ENCODE measurements at regions not wholly inside any gene's neighbourhood (a gene's known extent, or its start where the extent isn't known, plus 50 kb on each side); places are given as distances from the start of the nearest gene placed in this dataset.

DNA sequence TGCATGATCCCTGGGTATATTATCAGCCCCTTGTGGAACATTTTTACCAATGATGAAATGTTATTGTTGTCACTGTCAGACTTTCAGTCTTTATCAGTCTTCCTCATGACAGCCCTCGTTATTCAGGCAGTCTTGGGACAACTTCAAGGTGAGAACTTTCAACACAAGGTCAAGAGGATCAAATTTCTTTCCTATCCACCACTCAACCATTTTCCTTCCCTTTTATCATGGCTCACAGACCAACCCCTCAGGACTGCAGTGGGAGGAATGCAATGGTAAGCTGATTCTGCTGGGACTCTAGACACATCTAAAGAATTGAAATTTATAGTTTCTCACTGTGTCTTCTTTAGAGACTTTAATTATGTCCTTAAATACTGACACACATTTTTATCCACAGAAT is 107.0 kb upstream of the LSAMP start:
- ChIA-PET POLR2A (no interaction called here), CTCF (interaction anchor here (1.3 to 1.5 kb wide), 2 partner anchors 11 to 12 kb away, joined by 3 read pairs; no protein-coding TSS in a partner anchor)
- WGBS (ENCODE audit: low lambda C conversion rate): 23% methylated on average over 1 of the region's 1 CpG

More for the DNA sequence above, 107.0 kb upstream of the LSAMP start:
- Histone ChIP-seq H3K4me2 (no peak overlapping the region), H2AFZ (ENCODE audit: low read depth) (no peak overlapping the region), H3K4me3 (ENCODE audit: low read depth in 2 of 2, low read length in 1 of 2) (no peak overlapping the region), H3K36me3 (replicated peaks in 1 of 2; ENCODE audit: control insufficient read depth in 1 of 2, insufficient read depth in 2 of 2, low read length in 1 of 2) (no peaks in the 10 kb centered on the region), H3K79me2 (ENCODE audit: insufficient read depth) (no peaks in the 10 kb centered on the region), H3K4me1 (ENCODE audit: control insufficient read depth in 1 of 2, insufficient read depth in 2 of 2, low read depth in 1 of 2, low read length in 1 of 2) (no peaks in the 10 kb centered on the region), H3F3A (replicated peaks; ENCODE audit: insufficient read depth) (no peaks in the 10 kb centered on the region), H4K20me1 (ENCODE audit: insufficient read depth) (no peaks in the 10 kb centered on the region), H3K9ac (no peak overlapping the region), H3K27me3 (ENCODE audit: insufficient read depth) (no peaks in the 10 kb centered on the region), H3K9me3 (no peaks in the 10 kb centered on the region), H3K9me2 (no peaks in the 10 kb centered on the region), H3K27ac (ENCODE audit: low read depth in 2 of 2, low read length in 1 of 2) (no peak overlapping the region)
- TF ChIP-seq EZH2phosphoT487 (IDR thresholded peaks at IDR 0.05; ENCODE audit: borderline replicate concordance, low read depth) (no peak), RAD21 (IDR thresholded peaks at IDR 0.05; ENCODE audit: low read length) (no peak), NFIC (IDR thresholded peaks at IDR 0.05; ENCODE audit: borderline replicate concordance) (no peak), JUND (IDR thresholded peaks at IDR 0.05) (no peak), FOSL2 (IDR thresholded peaks at IDR 0.05; ENCODE audit: borderline replicate concordance, low read depth) (no peak), POLR2AphosphoS5 (IDR thresholded peaks at IDR 0.05; ENCODE audit: low read depth, low read length) (no peak), CHD2 (IDR thresholded peaks at IDR 0.05; ENCODE audit: low read length, partially characterized antibody) (no peak), MXI1 (IDR thresholded peaks at IDR 0.05; ENCODE audit: low read depth, low read length) (no peak), TEAD4 (IDR thresholded peaks at IDR 0.05; ENCODE audit: borderline replicate concordance, insufficient read depth) (no peak), ELF1 (IDR thresholded peaks at IDR 0.05) (no peak), TCF12 (IDR thresholded peaks at IDR 0.05) (no peak), SMC3 (IDR thresholded peaks at IDR 0.05; ENCODE audit: low read depth, low read length) (no peak)
- TF ChIP-seq, protein P1, sequence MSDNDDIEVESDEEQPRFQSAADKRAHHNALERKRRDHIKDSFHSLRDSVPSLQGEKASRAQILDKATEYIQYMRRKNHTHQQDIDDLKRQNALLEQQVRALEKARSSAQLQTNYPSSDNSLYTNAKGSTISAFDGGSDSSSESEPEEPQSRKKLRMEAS (IDR thresholded peaks at IDR 0.05; ENCODE audit: low read depth): no peak
- TF ChIP-seq, protein P2, sequence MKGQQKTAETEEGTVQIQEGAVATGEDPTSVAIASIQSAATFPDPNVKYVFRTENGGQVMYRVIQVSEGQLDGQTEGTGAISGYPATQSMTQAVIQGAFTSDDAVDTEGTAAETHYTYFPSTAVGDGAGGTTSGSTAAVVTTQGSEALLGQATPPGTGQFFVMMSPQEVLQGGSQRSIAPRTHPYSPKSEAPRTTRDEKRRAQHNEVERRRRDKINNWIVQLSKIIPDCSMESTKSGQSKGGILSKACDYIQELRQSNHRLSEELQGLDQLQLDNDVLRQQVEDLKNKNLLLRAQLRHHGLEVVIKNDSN (IDR thresholded peaks at IDR 0.05; ENCODE audit: borderline replicate concordance, low read depth): no peak
- TF ChIP-seq, protein P3, sequence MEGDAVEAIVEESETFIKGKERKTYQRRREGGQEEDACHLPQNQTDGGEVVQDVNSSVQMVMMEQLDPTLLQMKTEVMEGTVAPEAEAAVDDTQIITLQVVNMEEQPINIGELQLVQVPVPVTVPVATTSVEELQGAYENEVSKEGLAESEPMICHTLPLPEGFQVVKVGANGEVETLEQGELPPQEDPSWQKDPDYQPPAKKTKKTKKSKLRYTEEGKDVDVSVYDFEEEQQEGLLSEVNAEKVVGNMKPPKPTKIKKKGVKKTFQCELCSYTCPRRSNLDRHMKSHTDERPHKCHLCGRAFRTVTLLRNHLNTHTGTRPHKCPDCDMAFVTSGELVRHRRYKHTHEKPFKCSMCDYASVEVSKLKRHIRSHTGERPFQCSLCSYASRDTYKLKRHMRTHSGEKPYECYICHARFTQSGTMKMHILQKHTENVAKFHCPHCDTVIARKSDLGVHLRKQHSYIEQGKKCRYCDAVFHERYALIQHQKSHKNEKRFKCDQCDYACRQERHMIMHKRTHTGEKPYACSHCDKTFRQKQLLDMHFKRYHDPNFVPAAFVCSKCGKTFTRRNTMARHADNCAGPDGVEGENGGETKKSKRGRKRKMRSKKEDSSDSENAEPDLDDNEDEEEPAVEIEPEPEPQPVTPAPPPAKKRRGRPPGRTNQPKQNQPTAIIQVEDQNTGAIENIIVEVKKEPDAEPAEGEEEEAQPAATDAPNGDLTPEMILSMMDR (IDR thresholded peaks at IDR 0.05): no peak
- TF ChIP-seq, protein P4, sequence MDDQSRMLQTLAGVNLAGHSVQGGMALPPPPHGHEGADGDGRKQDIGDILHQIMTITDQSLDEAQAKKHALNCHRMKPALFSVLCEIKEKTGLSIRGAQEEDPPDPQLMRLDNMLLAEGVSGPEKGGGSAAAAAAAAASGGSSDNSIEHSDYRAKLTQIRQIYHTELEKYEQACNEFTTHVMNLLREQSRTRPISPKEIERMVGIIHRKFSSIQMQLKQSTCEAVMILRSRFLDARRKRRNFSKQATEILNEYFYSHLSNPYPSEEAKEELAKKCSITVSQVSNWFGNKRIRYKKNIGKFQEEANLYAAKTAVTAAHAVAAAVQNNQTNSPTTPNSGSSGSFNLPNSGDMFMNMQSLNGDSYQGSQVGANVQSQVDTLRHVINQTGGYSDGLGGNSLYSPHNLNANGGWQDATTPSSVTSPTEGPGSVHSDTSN (IDR thresholded peaks at IDR 0.05): no peak
- TF ChIP-seq, protein P5, sequence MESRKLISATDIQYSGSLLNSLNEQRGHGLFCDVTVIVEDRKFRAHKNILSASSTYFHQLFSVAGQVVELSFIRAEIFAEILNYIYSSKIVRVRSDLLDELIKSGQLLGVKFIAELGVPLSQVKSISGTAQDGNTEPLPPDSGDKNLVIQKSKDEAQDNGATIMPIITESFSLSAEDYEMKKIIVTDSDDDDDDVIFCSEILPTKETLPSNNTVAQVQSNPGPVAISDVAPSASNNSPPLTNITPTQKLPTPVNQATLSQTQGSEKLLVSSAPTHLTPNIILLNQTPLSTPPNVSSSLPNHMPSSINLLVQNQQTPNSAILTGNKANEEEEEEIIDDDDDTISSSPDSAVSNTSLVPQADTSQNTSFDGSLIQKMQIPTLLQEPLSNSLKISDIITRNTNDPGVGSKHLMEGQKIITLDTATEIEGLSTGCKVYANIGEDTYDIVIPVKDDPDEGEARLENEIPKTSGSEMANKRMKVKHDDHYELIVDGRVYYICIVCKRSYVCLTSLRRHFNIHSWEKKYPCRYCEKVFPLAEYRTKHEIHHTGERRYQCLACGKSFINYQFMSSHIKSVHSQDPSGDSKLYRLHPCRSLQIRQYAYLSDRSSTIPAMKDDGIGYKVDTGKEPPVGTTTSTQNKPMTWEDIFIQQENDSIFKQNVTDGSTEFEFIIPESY (IDR thresholded peaks at IDR 0.05; ENCODE audit: borderline replicate concordance, low read depth): no peak
- TF ChIP-seq, protein P6, sequence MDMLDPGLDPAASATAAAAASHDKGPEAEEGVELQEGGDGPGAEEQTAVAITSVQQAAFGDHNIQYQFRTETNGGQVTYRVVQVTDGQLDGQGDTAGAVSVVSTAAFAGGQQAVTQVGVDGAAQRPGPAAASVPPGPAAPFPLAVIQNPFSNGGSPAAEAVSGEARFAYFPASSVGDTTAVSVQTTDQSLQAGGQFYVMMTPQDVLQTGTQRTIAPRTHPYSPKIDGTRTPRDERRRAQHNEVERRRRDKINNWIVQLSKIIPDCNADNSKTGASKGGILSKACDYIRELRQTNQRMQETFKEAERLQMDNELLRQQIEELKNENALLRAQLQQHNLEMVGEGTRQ (IDR thresholded peaks at IDR 0.05; ENCODE audit: borderline replicate concordance, low read depth, low read length): no peak
- no peak for DNase-seq

All from SK-N-SH (cell line).